ENCODE measurements at regions not wholly inside any gene's neighbourhood (a gene's known extent, or its start where the extent isn't known, plus 50 kb on each side); places are given as distances from the start of the nearest gene placed in this dataset.

DNA sequence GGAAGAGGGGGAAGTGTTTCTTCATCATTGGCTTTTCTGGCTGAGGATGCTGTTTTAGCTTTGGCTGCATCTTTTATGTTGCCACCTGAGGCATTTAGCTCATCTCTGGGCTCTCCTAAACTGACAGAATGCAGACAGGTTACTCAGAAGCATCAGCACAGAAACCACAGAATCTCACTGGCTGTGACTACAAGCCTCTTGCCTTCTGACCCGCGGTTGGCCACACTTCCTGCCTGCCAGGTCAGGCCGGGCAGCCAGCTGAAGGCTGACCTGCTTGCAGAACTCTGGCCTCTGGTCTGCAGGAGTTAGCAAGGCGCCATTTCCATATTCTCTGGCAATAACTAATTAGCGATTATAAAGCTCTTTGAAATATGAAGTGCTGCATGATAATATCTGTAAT is 366.5 kb downstream of the MID1IP1 start:
- no peak for DNase-seq (ENCODE audit: low read depth)
- TF ChIP-seq, protein P1, sequence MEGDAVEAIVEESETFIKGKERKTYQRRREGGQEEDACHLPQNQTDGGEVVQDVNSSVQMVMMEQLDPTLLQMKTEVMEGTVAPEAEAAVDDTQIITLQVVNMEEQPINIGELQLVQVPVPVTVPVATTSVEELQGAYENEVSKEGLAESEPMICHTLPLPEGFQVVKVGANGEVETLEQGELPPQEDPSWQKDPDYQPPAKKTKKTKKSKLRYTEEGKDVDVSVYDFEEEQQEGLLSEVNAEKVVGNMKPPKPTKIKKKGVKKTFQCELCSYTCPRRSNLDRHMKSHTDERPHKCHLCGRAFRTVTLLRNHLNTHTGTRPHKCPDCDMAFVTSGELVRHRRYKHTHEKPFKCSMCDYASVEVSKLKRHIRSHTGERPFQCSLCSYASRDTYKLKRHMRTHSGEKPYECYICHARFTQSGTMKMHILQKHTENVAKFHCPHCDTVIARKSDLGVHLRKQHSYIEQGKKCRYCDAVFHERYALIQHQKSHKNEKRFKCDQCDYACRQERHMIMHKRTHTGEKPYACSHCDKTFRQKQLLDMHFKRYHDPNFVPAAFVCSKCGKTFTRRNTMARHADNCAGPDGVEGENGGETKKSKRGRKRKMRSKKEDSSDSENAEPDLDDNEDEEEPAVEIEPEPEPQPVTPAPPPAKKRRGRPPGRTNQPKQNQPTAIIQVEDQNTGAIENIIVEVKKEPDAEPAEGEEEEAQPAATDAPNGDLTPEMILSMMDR (conservative IDR thresholded peaks at IDR 0.05; ENCODE audit: low read depth, low read length) = no peak
- no peak overlapping the region for H3K4me3 ChIP-seq (ENCODE audit: low read depth, low read length)

DNA sequence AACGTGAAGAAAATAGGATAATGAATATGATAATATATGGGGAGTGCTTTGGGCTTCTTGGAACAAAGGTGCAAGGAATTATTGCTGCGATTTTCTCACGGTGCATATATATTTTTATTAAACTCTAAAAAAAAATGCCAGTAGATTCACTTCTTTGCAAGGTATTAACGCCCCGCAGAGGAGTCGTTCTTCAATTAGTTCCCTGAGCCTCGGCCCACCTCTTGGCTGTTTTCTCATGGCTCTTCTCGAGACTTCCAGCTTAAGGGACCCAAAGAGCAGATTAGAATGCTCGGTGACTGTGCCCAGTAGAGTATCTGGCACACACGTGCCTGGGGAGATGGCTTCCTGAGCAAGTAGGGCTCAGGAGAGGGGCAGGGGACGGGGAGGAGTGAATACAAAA is 367.4 kb downstream of the MID1IP1 start:
- H3K4me3 ChIP-seq (ENCODE audit: low read depth, low read length) = no peak overlapping the region
- TF ChIP-seq, protein P1 (conservative IDR thresholded peaks at IDR 0.05; ENCODE audit: low read depth, low read length) = no peak
- no peak for DNase-seq (ENCODE audit: low read depth)

DNA sequence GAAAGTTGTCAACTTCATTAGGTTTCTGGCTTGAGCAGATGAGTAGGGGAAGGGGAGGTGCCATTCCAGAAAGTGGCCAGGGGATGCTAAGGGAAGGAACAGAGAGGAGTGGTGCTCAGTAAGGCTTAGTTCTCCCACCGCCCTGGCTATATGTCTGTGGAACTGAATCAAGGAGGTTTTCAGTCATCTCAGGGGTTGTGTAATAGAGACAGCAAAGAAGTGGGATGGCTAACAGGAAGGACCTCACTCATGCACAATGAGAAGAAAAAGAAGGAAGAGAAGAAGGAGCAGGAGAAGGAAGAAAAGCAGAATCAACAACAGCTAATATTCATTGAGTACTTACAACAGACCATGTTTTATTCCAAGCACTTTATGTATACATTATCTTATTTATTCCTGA is 368.7 kb downstream of the MID1IP1 start:
- no peak for DNase-seq (ENCODE audit: low read depth)
- H3K4me3 ChIP-seq (ENCODE audit: low read depth, low read length) = no peak overlapping the region
- TF ChIP-seq, protein P1 (conservative IDR thresholded peaks at IDR 0.05; ENCODE audit: low read depth, low read length) = no peak

DNA sequence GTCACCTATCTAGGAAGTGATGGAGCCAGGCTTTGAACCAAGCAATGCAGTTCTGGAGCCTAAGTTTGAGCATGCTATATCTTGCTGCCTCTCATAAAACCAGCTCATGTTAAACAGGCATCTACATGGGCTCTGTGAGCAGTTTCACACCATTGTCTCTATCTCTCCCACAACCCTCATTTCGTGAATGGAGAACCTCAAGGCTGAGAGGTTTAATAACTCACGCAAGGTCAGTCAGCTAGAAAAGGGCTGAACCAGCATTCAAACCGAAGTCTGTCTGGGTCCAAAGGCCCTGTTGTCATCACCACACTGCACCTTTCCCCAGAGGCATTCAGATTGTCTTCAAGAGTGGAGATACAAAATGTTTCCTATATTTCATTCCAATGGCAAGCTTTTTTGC is 369.2 kb downstream of the MID1IP1 start:
- no peak overlapping the region for H3K4me3 ChIP-seq (ENCODE audit: low read depth, low read length)
- no peak for DNase-seq (ENCODE audit: low read depth)
- TF ChIP-seq, protein P1 (conservative IDR thresholded peaks at IDR 0.05; ENCODE audit: low read depth, low read length) = no peak

DNA sequence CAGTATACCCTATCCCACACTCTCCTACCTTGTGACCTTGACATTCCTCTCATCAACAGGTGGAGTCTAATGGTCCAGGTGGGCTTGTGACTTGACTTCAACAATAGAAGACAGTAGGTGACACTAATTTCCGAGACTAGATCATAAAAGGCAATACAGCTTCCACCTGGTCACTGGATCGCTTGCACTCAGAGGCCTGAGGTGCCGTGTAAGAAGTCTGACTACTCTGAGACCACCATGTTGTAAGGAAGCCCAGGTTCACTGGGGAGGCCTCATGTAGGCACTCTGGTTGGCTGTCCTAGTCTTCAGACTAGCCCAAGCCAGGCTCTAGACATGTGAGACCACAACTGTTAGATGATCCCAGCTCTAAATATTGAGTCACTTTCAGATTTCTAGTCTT is 370.4 kb downstream of the MID1IP1 start:
- no peak overlapping the region for H3K4me3 ChIP-seq (ENCODE audit: low read depth, low read length)
- TF ChIP-seq, protein P1 (conservative IDR thresholded peaks at IDR 0.05; ENCODE audit: low read depth, low read length) = no peak
- DNase-seq (ENCODE audit: low read depth) = no peak

DNA sequence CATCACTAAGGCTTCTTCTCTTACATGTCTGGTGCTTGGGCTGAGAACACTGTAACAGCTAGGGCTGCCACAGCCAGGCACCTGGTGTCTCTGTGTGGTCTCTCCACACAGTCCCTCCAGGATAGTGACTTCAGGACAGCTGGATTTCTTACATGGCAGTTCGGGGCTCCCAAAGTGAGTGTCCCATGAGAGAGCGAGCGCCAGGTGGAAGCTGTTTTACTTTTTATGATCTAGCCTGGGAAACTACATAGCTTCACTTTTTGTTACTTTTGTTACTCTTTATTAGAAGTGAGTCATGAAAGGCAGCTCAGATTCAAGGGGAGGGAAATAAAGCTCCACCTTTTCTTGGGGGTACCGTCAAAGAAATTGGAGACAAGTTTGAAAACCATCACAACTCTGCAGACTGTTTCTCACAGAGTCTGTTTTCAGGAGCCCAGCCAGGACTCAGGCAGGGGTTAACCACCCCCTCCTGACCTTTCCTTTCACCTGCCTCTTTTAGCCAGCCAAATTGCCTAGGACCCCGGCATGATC is 373.0 kb downstream of the MID1IP1 start:
- TF ChIP-seq, protein P1 (conservative IDR thresholded peaks at IDR 0.05; ENCODE audit: low read depth, low read length) = no peak
- no peak for DNase-seq (ENCODE audit: low read depth)
- H3K4me3 ChIP-seq (ENCODE audit: low read depth, low read length) = no peak overlapping the region

DNA sequence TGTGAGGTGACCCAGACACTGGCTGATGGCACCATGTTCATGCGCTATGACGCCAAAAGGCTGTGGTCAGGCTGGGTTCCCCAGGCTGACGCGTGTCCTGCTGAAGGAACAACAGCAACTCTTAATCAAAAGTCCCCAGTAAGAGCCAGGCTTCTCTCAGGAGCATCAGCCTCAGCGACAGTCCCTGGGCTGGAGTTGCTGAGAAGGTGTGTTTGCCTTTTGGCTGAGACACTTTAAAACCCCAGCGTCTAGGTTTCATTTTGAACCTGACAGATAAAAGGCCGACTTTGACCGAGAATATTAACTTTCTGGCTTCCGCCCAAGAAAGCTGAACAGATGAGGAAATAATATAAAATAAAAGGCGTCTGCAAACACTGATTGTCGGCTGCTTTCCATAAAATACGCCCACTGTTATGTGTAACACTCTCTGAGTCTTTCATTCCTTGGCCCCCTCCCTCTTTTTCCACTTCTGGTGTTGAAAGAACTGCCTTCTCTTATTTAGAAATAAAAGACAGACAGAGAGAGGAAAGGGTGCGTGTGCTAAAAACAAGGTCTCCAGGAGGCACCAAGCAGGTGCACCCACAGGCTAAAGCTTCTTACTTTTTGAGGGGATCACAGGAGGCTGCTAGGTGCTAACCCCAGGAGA is 373.6 kb downstream of the MID1IP1 start:
- TF ChIP-seq, protein P1 (conservative IDR thresholded peaks at IDR 0.05; ENCODE audit: low read depth, low read length) = no peak
- no peak overlapping the region for H3K4me3 ChIP-seq (ENCODE audit: low read depth, low read length)
- no peak for DNase-seq (ENCODE audit: low read depth)
